ENCODE measurements at regions not wholly inside any gene's neighbourhood (a gene's known extent, or its start where the extent isn't known, plus 50 kb on each side); places are given as distances from the start of the nearest gene placed in this dataset.
"Not testable (repeated sequence)": the region's sequence is repeated elsewhere in the genome, so short reads cannot be mapped to it uniquely, and the experiment has no call there.

DNA sequence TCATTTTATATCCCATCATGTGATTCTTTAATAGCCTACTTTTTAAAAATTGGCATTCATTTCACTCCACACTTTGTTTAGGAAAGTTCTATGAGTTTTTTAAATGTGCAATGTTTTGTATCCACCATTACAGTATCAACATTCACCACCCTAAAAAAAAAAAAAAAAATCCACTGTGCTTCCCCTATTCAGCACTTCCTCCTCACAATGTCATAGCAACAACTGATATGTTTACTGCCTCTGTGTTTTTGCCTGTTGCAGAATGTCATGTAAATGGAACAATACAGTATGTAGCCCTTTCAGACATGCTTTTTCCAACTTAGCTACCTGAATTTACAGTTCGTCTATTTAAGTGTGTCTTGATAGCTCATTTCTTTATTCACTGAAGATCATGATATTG, 754.2 kb downstream of the FAM181B start:
- no peak overlapping the region for H3K4me3 ChIP-seq (ENCODE audit: low read length)
- no peaks in the 10 kb centered on the region for H3K36me3 ChIP-seq (ENCODE audit: control insufficient read depth, insufficient read depth, low read length, severe bottlenecking)
- H3K9me3 ChIP-seq (ENCODE audit: control insufficient read depth, low read length), result peaks cover 7% of the 10 kb centered on the region
- no peaks in the 10 kb centered on the region for H3K27me3 ChIP-seq (replicated peaks; ENCODE audit: control insufficient read depth, insufficient read depth, low read length)
- no peak for DNase-seq (ENCODE audit: low read depth)
- H3K4me1 ChIP-seq (ENCODE audit: control insufficient read depth, insufficient read depth, low read length), result no peaks in the 10 kb centered on the region
- H3K9ac ChIP-seq (ENCODE audit: low read length), result no peak overlapping the region

DNA sequence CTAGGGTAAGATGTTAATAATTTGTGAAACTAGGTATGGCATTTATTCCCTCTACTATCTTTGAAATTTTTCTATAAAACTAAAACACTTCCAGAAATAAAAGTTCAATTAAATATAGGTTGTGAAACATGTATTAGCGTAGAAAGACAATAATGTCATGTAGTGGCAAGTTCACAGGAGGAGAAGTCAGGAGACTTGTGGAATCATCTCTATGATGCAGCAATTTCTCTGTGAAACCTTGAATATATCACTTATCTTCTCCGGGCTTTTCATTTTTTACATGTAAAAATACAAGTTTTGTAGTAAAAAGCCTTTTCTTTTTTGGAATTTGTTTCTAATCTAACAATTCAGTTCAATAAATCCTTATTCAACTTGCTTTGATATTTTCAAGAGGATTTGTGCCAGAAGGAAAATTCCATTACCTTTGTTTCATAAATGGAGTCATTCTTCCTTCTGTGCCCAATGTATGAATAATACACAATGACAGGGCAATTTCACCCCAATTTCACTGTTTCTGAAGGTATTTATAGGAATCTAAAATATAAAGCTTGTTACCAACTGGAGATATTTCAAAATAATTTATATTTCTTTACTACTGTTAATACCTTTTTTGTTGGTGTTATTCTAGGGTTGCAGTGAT, 758.3 kb downstream of the FAM181B start:
- H3K9ac ChIP-seq (ENCODE audit: low read length), result no peak overlapping the region
- H3K27me3 ChIP-seq (replicated peaks; ENCODE audit: control insufficient read depth, insufficient read depth, low read length), result no peaks in the 10 kb centered on the region
- H3K36me3 ChIP-seq (ENCODE audit: control insufficient read depth, insufficient read depth, low read length, severe bottlenecking), result no peaks in the 10 kb centered on the region
- DNase-seq (ENCODE audit: low read depth), result no peak
- H3K4me1 ChIP-seq (ENCODE audit: control insufficient read depth, insufficient read depth, low read length), result no peaks in the 10 kb centered on the region
- H3K4me3 ChIP-seq (ENCODE audit: low read length), result no peak overlapping the region
- peaks cover 6% of the 10 kb centered on the region for H3K9me3 ChIP-seq (ENCODE audit: control insufficient read depth, low read length)

DNA sequence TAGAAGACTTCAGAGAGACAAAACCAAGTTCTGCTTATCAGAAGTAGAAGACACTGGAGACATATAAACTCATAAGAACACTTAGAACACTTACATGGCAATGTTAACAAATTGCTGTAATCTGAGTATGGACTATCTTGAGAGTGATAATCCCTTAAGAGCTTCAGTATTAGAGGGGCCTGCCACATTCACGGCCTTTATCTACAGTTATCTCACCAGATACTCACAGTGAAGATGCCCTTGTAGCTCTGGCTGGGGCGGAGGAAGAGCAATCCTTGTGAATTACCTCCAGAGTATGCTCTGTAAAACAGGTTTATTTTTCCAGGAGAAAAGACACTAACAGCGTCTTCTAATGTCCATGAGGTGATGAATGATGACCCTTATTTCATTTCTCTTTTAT, 762.8 kb downstream of the FAM181B start:
- Histone ChIP-seq H3K9me3 (ENCODE audit: control insufficient read depth, low read length) (no peaks in the 10 kb centered on the region), H3K36me3 (ENCODE audit: control insufficient read depth, insufficient read depth, low read length, severe bottlenecking) (no peaks in the 10 kb centered on the region), H3K9ac (ENCODE audit: low read length) (no peak overlapping the region), H3K27me3 (replicated peaks; ENCODE audit: control insufficient read depth, insufficient read depth, low read length) (no peaks in the 10 kb centered on the region), H3K4me1 (ENCODE audit: control insufficient read depth, insufficient read depth, low read length) (no peaks in the 10 kb centered on the region), H3K4me3 (ENCODE audit: low read length) (no peak overlapping the region)
- DNase-seq (ENCODE audit: low read depth), result no peak

DNA sequence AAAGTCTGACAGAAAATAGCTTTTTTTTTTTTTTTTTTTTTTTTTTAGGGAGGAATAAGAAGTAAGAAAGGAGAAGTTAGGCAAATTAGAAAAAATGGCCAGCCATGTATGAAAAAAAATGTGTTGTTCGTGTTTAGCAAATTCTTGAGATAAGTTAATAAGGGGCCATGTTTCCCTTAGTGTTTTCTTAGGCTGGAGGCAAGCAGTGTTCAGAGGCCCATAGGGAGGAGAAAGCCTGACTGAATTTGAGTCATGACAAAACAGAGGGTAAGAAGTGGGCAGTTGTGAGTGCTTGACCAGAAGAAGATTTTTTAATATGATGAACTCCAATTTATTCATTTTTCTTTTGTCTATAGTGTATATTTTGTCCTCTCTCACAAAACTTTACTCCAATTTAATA, 766.4 kb downstream of the FAM181B start:
- Histone ChIP-seq H3K36me3 (ENCODE audit: control insufficient read depth, insufficient read depth, low read length, severe bottlenecking) (no peaks in the 10 kb centered on the region), H3K27me3 (replicated peaks; ENCODE audit: control insufficient read depth, insufficient read depth, low read length) (no peaks in the 10 kb centered on the region), H3K4me1 (ENCODE audit: control insufficient read depth, insufficient read depth, low read length) (no peaks in the 10 kb centered on the region), H3K9me3 (ENCODE audit: control insufficient read depth, low read length) (no peaks in the 10 kb centered on the region), H3K4me3 (ENCODE audit: low read length) (no peak overlapping the region), H3K9ac (ENCODE audit: low read length) (no peak overlapping the region)
- DNase-seq (ENCODE audit: low read depth), result no peak

DNA sequence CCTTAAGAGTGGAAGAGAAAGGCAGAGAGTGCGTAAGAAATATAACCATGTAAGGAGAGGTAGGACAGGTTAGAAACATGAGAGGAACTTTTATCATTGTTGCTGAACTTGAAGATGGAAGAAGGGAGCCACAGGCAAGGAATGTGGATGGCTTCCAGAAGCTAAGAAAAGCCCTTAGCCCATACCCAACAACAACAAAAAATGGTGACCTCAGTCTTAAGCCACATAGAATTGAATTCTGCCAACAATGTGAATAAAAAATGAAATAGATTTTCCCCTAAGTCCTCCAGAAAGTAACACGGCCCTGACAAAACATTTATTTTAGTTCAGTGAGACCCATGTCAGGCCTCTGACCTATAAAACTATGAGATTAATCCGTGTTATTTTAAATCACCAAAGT, 767.3 kb downstream of the FAM181B start:
- H3K4me3 ChIP-seq (ENCODE audit: low read length), result no peak overlapping the region
- no peak for DNase-seq (ENCODE audit: low read depth)
- no peak overlapping the region for H3K9ac ChIP-seq (ENCODE audit: low read length)
- no peaks in the 10 kb centered on the region for H3K4me1 ChIP-seq (ENCODE audit: control insufficient read depth, insufficient read depth, low read length)
- no peaks in the 10 kb centered on the region for H3K36me3 ChIP-seq (ENCODE audit: control insufficient read depth, insufficient read depth, low read length, severe bottlenecking)
- no peaks in the 10 kb centered on the region for H3K9me3 ChIP-seq (ENCODE audit: control insufficient read depth, low read length)
- H3K27me3 ChIP-seq (replicated peaks; ENCODE audit: control insufficient read depth, insufficient read depth, low read length), result no peaks in the 10 kb centered on the region

DNA sequence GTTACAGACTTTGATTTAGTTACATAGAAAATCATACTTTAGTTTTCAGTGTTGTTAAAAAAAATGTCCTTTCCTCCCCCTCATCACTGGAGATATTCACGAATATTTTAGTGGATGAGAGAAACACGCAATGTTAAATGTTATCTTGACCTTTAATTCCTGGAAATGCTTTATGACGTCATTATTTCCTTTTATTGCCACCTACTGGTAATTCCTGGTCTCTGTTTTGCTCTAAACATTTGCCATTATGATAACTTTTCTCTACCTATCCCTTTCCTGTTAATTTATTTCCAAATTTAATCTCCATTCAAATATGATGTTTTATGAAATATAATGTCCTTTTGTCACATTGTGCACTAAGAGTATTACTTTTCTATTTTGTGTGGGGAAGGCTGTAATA, 770.6 kb downstream of the FAM181B start:
- no peak for DNase-seq (ENCODE audit: low read depth)
- Histone ChIP-seq H3K4me1 (ENCODE audit: control insufficient read depth, insufficient read depth, low read length) (peaks cover 6% of the 10 kb centered on the region), H3K4me3 (ENCODE audit: low read length) (no peak overlapping the region), H3K36me3 (ENCODE audit: control insufficient read depth, insufficient read depth, low read length, severe bottlenecking) (no peaks in the 10 kb centered on the region), H3K9me3 (ENCODE audit: control insufficient read depth, low read length) (no peaks in the 10 kb centered on the region), H3K9ac (ENCODE audit: low read length) (no peak overlapping the region), H3K27me3 (replicated peaks; ENCODE audit: control insufficient read depth, insufficient read depth, low read length) (no peaks in the 10 kb centered on the region)

DNA sequence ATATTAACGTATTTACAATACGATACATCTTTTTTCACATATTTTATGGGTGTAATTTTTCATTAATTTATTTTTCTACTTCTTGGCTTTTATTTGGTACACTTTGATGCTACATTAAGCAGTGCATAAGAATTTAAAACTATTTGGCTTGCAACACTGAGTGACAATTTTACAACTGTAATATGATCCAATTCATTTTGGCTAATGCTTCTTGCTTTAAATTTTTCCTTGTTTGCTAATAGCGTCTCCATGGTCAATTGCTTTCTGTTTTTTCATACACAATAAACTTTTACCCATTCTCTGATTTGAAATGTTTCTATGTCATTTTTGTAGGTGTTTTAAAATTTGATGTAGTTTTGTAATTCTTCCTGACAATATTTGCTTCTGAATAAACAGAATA, 773.2 kb downstream of the FAM181B start:
- no peaks in the 10 kb centered on the region for H3K9me3 ChIP-seq (ENCODE audit: control insufficient read depth, low read length)
- H3K27me3 ChIP-seq (replicated peaks; ENCODE audit: control insufficient read depth, insufficient read depth, low read length), result no peaks in the 10 kb centered on the region
- DNase-seq (ENCODE audit: low read depth), result no peak
- no peaks in the 10 kb centered on the region for H3K36me3 ChIP-seq (ENCODE audit: control insufficient read depth, insufficient read depth, low read length, severe bottlenecking)
- H3K9ac ChIP-seq (ENCODE audit: low read length), result no peak overlapping the region
- no peak overlapping the region for H3K4me3 ChIP-seq (ENCODE audit: low read length)
- H3K4me1 ChIP-seq (ENCODE audit: control insufficient read depth, insufficient read depth, low read length), result peaks cover 6% of the 10 kb centered on the region

DNA sequence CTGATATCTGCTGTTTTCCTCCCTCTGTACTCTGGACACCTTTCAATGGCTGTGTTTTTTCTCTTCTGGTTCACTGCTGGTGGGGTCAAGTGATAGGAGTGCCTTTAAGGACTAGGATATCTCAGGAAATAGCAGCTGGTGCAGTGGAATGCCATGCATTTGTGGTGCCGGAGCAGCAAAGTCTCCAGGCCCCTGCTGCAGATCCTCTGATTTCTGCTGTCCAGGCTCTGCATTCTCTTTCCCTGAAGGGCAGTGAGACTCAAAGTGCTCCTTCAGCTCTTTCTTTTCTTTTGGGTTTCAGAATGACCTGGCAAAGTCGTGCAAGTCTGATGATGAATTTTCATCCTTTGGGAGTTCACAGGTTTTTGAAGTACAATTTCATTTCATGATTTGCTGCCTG, 774.3 kb downstream of the FAM181B start:
- DNase-seq (ENCODE audit: low read depth), result no peak
- H3K36me3 ChIP-seq (ENCODE audit: control insufficient read depth, insufficient read depth, low read length, severe bottlenecking), result no peaks in the 10 kb centered on the region

DNA sequence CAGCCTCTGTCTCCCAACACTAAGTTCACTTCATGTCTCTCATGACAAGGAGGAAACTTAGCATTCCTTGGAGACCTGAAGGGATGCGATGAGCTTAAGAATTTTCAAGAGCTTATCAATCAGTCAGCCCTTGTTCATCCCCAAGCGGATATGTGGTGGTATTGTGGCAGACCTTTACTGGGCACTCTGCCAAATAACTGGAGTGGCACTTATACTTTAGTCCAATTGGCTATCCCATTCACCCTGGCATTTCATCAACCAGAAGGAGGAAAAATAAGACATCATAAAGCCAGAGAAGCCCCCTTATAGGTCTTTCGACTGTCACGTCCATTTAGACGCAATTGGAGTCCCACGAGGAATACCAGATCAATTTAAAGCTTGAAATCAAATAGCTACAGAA, 779.4 kb downstream of the FAM181B start:
- not testable (repeated sequence) for H3K36me3 ChIP-seq (ENCODE audit: control insufficient read depth, insufficient read depth, low read length, severe bottlenecking); DNase-seq (ENCODE audit: low read depth); H3K27me3 ChIP-seq (replicated peaks; ENCODE audit: control insufficient read depth, insufficient read depth, low read length); H3K9me3 ChIP-seq (ENCODE audit: control insufficient read depth, low read length); H3K4me3 ChIP-seq (ENCODE audit: low read length); H3K4me1 ChIP-seq (ENCODE audit: control insufficient read depth, insufficient read depth, low read length); H3K9ac ChIP-seq (ENCODE audit: low read length)

More for the DNA sequence above, 774.3 kb downstream of the FAM181B start:
- Histone ChIP-seq H3K9ac (ENCODE audit: low read length) (no peak overlapping the region), H3K4me1 (ENCODE audit: control insufficient read depth, insufficient read depth, low read length) (peaks cover 6% of the 10 kb centered on the region), H3K27me3 (replicated peaks; ENCODE audit: control insufficient read depth, insufficient read depth, low read length) (no peaks in the 10 kb centered on the region), H3K4me3 (ENCODE audit: low read length) (no peak overlapping the region), H3K9me3 (ENCODE audit: control insufficient read depth, low read length) (no peaks in the 10 kb centered on the region)

DNA sequence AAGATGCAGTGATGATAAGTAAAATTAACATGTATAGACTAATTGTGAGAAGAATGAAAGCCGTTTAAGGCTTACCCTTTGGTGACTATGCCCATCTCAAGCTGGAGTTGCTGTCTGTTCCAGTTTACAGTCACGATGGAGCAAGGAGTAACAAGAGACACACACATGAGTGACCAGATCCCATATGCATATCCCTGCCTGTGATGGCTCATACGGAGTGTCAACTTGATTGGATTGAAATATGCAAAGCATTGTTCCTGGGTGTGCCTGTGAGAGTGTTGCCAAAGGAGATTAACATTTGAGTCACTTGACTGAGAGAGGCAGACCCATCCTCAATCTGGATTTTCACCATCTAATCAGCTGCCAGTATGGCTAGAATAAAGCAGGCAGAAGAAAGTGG, 786.8 kb downstream of the FAM181B start:
- Histone ChIP-seq H3K36me3 (ENCODE audit: control insufficient read depth, insufficient read depth, low read length, severe bottlenecking) (no peaks in the 10 kb centered on the region), H3K9ac (ENCODE audit: low read length) (no peak overlapping the region), H3K9me3 (ENCODE audit: control insufficient read depth, low read length) (no peaks in the 10 kb centered on the region), H3K4me3 (ENCODE audit: low read length) (no peak overlapping the region), H3K4me1 (ENCODE audit: control insufficient read depth, insufficient read depth, low read length) (no peaks in the 10 kb centered on the region), H3K27me3 (replicated peaks; ENCODE audit: control insufficient read depth, insufficient read depth, low read length) (no peaks in the 10 kb centered on the region)
- DNase-seq (ENCODE audit: low read depth), result no peak

DNA sequence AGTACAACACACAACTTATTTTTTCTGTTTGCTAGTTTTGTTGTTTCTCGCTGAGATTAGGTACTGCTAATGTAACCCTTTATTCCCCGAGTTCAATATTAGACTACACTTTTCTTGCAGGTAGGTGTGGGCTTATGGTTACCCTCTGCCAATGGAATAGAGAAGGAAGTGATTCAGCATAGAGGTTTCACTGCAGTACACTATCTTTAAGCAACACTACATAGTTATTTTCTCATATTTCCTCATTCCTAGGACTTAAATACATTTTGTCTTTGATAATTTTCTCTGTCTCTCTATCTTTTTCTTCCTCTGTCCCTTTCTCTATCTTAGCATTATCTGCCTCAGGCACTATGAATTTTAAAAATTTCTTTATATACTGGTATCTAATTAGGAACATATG, 791.0 kb downstream of the FAM181B start:
- DNase-seq (ENCODE audit: low read depth), result no peak
- Histone ChIP-seq H3K4me3 (ENCODE audit: low read length) (no peak overlapping the region), H3K4me1 (ENCODE audit: control insufficient read depth, insufficient read depth, low read length) (no peaks in the 10 kb centered on the region), H3K9ac (ENCODE audit: low read length) (no peak overlapping the region), H3K9me3 (ENCODE audit: control insufficient read depth, low read length) (no peaks in the 10 kb centered on the region), H3K36me3 (ENCODE audit: control insufficient read depth, insufficient read depth, low read length, severe bottlenecking) (no peaks in the 10 kb centered on the region), H3K27me3 (replicated peaks; ENCODE audit: control insufficient read depth, insufficient read depth, low read length) (no peaks in the 10 kb centered on the region)

DNA sequence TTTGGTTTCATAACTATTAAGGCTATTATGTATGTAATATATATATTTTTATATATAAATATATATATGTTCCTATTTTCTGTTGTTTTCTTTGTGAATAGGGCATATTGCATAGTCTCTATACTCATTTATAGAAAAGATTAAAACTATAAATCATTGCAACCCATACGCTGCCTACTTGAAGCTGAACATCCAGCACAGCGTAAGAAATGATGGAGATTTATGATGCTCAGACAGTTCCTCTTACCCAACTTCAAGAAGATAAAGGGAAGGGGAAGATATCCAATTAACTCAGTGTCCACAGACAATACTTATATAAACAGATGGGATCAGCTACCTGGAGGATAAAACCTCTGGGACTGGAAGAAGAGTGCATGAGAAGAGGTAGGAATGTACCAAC, 791.7 kb downstream of the FAM181B start:
- Histone ChIP-seq H3K9ac (ENCODE audit: low read length) (no peak overlapping the region), H3K4me3 (ENCODE audit: low read length) (no peak overlapping the region), H3K4me1 (ENCODE audit: control insufficient read depth, insufficient read depth, low read length) (no peaks in the 10 kb centered on the region), H3K36me3 (ENCODE audit: control insufficient read depth, insufficient read depth, low read length, severe bottlenecking) (no peaks in the 10 kb centered on the region), H3K9me3 (ENCODE audit: control insufficient read depth, low read length) (no peaks in the 10 kb centered on the region), H3K27me3 (replicated peaks; ENCODE audit: control insufficient read depth, insufficient read depth, low read length) (no peaks in the 10 kb centered on the region)
- no peak for DNase-seq (ENCODE audit: low read depth)

Data from adipocyte (in vitro differentiated cells).